Hippocampal formation (tissue), 2 donors: ENCODE measurements at regions not wholly inside any gene's neighbourhood (a gene's known extent, or its start where the extent isn't known, plus 50 kb on each side); places are given as distances from the start of the nearest gene placed in this dataset.

ENCODE experiments used
- DNase-seq, 2 donors: peaks; one replicate each; lab custom pipeline; 2025; lab: John Stamatoyannopoulos, UW

GRCh38 chr17:34776456-34777443 is 184.5 kb downstream of the CCT6B start:
- DNase-seq: no peak

- no peak for DNase-seq
Measured at GRCh38 chr17:34773036-34773435, 188.2 kb downstream of the CCT6B start.

DNA sequence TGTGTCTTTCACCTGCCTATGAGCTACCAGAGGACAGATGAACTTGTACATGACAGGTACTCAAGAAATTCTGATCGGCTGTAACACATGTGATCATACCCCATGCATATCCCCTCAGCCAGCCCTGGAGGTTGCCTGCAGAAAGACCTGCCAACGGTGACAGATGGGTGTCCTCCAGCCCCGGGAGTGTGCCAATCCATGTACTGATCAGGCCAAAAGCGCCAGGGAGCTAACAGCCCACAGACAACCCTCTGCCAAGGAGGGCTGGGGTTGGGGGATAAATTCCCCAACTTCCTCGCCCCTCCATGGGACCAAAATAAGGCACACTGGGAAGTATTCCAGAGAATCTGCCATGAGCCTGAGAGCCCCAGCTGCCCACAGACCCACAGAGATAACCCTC is 189.4 kb downstream of the CCT6B start:
- DNase-seq: no peak

DNA sequence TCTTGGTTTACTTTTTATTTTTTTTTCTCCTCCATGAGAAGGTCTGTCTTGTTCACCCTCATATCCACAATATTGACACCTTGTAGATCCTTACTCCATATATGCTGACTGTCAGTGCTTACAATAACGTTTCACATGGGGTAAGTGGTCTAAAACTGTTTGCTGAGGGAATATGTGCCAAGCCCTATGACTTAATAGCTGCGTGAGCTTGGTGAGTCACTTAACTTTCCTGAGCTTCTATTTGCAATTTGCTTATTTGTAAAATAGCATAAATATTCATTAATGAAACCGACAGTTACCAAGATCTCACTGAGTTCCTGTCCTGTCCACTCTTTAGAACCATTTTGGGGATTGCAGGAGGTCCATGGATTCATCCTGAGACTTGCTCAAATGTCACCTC is 190.7 kb downstream of the CCT6B start:
- no peak for DNase-seq

- DNase-seq: no peak
Measured at GRCh38 chr17:34769899-34770298, 190.5 kb downstream of the TMEM132E start.

- no peak for DNase-seq
Measured at GRCh38 chr17:34769049-34769448, 189.7 kb downstream of the TMEM132E start.

GRCh38 chr17:34765291-34765690 is 185.9 kb downstream of the TMEM132E start:
- no peak for DNase-seq

- DNase-seq: no peak
Measured at GRCh38 chr17:34764716-34765115, 185.3 kb downstream of the TMEM132E start.

DNA sequence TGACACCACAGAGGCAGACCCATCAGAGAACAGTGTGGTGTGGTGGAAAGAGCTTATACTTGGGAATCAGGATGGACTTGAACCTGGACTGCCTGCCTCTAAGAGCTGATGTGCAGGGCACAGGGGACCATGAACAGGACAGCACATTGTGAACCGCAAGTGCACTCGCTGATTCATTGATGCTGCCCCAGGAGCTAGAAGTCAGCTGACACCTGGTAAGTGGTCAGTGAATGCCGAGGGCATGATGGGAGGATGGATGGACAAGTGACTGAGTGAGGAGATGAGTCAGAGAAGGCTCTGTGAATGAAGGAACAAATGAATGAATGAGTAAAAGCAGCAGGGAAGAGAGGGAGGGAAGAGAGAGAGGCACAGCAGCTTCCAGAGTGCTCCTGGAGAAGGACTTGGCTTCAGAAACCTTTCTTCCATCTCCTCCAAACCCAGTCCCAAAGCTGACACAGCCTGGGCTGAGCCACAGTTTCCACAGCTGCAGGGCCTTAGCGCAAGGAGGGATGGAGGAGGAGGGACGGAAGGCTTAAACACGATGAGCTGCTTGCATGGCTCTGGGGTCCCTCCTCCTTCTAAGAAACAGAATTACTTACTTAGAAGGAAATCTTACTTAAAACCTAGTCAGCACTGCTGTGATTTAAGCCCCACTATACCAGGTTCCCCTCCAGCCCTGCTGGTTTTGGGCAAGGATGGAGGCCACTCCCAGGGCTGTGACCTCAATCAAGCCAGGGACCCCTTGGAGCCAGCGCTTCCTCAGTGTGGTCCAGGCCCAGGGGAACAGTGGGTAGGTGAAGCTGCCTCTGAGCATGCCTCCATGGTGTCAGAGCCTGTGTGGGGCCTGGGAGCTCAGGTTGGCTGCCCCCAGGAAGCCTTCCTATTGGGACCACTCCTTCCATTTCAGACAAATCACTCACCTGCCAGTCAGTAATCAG is 184.6 kb downstream of the TMEM132E start:
- no peak for DNase-seq

GRCh38 chr17:34762078-34762477 is 182.7 kb downstream of the TMEM132E start:
- DNase-seq: no peak

DNA sequence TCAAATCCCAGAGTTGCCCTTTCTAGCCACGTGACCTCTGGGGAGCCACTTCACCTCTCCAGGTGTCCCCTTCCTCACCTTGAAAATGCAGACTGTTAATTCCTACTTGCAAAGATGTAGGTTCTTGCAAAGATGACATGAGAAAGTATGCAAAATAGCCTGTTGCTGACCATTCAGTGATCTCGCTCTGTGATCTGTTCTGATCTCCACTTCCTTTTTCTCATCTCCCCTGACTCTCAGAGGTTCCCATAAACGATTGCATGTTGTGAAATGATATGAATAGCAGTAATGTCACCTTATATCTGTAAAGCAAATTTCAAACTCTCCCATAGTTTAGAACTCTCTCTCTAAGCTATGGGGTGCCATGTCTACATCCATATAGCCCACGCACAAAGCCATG is 182.3 kb downstream of the TMEM132E start:
- no peak for DNase-seq

- no peak for DNase-seq
Measured at GRCh38 chr17:34760931-34761495, 181.6 kb downstream of the TMEM132E start.

DNA sequence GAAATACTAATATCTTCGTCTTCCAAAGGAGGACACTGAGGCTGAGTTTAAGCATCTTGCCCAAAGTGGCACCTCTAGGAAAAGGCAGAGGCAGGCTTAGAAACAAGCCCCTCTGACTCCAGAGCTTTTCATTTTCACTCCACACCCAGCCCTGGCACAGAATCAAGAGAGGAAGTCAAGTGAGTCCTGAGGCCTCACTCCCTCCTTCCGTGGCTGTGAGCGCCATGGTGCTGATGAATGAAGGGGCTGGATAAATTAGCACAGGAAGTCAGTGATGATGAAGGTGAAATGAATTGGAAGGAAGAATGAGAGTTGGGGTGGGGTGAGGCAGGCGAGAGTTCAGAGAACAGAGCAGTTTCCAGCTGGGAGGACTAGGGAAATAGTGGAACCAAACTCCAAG is 179.3 kb downstream of the TMEM132E start:
- no peak for DNase-seq

DNA sequence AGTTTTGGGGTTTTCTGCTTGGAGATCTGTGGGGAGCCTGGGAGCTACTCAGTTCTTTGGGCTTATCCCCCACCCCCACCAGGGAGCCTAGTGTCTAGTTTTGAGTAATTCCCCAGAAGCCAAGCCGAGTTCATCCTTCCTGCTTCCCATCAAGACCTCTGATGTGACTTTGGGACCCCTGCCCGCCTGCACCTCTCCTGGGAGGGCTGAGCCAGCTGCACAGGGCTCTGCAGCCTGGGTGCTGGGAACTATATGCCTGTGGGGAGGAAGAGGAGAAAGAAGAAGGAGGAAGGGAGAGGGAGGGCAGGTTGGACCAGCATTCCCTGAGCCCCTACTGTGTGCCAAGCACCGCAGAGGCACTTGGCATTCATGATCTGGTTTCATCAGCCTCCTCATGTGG is 178.9 kb downstream of the TMEM132E start:
- no peak for DNase-seq

GRCh38 chr17:34757611-34758010 is 178.2 kb downstream of the TMEM132E start:
- DNase-seq: no peak

DNA sequence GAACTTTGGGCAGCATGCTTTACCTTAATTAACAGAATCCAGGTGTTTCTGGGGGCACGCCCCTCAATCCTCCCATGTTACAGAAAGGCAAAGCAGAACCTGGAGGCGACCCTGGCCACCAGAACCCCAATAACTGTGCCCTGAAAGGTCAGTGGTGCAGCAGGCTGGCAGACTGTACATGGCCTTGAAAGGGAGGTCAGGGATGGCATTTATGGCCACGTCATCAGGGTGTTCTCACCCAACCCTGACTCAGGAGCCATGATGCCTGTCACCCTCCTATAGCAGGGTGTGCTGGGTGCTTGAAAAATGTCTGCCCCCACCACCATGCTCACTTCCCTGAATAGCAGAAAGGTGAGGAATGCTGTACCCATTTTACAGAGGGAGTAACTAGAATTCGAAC is 177.7 kb downstream of the TMEM132E start:
- no peak for DNase-seq

DNA sequence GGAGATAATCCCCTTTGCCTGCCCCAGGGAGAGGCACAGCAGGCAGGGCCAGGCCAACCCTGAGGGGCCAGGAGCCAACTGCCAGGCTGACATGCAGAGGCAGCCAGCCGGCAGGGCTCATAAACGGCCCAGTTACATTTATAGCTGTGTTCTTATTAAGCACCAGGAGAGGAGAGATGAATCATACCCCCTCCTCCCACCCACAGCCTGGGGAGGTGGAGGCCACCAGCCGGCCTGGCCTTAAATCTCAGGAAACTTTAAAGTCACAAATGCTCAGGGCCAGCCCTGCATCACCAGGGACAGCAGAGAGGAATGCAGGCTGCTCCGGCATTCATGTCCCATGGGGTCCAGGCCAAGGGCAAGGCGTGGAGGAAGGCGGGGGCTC is 177.2 kb downstream of the TMEM132E start:
- DNase-seq: no peak

DNA sequence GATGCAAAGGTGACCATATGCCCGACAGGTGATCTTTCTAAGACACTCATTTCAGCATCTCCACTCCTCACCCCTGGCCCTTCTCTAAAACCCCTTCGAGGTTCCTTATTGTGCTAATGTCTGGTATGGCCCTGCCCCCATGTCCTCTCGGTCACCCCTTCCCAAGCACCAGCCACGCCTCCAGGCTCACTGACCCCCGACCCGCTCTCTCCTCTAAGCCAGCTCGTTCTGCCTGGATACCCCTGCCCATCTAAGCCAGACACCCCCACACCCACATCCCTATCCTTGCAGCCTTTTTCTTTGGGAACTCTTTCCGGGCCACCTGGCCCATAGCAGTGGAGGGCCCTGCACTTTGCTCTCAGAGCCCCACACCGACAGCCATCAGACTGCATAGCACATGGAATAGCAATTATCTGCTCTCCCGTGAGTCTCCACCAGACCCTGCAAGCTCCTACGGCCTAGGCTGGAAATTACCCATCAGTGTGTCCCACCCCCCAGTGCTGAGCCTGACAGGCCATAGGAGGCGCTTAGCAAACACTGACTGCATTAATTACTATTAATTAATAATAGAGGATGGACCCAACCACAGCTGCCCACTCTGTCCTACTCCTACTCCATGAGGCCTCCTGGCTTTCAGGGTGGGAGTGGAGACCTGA is 176.7 kb downstream of the TMEM132E start:
- no peak for DNase-seq

- no peak for DNase-seq
Measured at GRCh38 chr17:34755371-34755770, 176.0 kb downstream of the TMEM132E start.

DNA sequence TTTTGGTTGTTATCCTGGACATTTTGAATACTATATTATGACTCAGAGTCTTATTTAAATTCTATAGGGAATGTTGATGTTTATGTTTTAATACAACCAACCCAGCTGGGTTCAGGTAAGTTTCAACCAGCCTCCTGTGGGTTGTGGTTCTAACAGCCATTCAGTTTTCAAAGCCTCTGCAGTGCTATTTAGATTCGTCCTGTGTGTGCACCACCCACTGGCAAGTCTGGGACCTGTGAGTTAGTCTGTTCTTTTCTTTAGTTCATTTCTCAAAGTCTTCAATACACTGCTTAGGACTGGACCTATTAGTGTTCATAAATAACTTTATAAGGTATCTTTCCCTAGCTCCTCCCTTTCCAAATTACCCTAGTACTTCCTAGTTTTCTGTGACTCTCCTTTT is 170.6 kb downstream of the TMEM132E start:
- no peak for DNase-seq

GRCh38 chr17:34741967-34742366 is 162.6 kb downstream of the TMEM132E start:
- DNase-seq: no peak
